DMS 273 (cell line): ENCODE measurements at regions not wholly inside any gene's neighbourhood (a gene's known extent, or its start where the extent isn't known, plus 50 kb on each side); places are given as distances from the start of the nearest gene placed in this dataset.

Experiments used
- DNase-seq: peaks from one replicate; lab custom pipeline; 2025; ENCODE audit not compliant: unreplicated experiment; lab: John Stamatoyannopoulos, UW

DNA sequence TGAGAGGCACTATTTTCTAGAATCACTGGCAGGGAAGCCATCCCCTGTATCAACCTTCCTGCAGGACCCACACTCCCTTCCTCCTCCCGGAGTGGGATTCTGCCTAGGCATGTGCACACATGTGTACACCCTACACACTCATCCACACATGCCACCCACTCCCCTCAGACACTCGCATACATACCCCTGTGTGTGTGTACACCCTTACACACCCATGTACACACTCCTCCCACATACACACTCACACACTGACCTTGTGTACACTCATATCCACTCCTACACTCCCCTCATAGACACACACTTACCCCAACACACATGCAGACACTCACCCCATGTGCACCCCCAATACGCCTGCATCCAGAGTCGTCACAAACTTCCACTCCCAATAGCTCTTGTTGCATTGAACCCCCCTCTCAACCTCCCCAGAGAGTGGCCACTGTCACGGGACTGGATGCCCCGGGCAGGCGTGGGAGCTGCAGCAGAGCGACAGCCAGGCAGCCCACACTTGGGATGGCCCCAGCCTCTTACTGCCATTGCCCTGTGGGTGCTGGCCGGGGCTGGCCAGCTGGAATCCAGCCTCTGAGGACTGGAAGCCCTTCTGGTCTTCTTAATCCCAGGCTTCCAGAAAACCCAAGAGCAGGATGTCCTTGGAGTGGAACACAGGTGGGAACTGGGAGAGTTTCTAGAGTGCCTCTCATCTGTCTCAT lies 251.0 kb downstream of the LOXHD1 start:
- no peak for DNase-seq

DNA sequence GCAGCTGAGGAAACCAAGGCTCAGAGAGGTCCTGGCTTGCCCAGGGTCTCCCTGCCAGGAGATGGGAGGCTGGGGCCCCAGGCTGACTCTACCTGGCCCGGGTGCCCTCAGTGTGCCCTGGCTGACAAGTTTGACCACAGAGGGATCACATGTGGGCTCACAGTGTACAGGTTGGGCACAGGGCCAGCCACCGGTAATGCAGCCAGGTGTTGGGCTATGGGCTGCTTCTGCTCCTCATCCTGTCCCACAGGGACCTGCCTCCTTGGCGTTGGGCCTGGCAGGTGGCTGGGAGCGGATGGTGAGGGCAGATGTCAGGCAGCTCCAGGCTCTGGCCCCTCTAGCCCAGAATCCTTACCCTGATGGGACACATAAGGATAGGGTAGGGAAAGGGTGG lies 250.5 kb downstream of the LOXHD1 start:
- DNase-seq = peak; percentile 64

DNA sequence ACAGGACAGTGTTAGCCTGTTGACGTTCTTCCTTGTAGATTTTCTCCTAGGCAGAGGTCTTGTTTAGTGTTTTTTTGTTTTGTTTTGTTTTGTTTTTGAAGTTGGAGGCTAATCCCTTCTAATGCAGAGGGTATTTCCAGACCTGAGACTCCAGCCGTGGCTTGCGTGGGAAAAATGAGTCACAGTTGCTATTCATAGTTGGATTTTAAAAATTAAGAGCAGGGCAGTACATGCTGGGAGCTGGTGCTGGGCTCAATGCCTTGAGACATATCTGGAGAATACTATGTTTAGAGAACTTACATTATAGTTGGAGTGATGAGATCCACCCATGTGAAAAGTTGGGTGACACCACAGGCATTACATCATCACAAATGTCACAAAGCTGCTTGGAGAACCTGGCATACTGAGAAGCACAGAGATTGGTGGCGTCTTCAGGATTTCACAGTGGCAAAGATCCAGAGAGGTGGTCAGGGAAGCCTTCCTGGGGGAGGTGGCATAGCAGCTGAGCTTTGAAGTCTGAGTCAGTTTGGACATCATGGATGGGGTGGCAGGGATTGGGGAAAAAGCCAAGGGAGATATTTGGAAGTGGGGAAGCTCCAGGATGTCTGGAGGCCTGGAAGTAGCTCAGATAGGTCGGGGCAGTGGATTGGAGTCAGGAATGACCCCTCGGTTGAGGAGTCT lies 249.4 kb downstream of the LOXHD1 start:
- DNase-seq = no peak

DNA sequence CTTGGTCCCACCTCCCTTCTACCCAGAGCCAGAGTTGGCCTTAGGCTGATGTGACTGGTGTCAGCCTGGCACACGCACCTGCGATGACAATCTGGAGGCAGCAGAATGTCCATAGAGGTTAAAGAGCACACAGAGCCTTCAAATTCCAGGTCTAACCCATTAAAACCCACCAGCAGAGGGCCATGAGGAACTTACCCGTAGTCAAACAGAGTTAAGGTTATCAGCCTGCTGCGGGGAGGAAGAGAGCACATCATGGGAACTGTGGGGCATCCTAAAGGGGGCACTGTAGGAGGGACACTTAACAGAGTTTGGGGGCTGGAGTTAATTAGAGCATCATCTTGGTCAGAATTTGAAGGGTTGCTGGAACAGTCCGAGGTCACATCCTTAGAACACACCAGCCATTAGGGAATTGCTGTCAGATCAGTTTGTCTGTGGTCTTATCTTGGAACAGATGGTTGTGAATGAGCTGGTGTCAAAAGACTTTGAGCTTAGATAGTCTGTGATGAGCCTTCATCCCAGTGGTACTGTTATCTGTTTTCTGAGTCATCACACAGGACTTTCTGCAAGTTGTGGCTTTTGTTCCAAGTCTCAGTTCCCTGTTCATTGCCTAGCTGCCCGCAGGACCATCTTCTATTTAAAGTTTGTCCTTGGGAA lies 248.6 kb downstream of the LOXHD1 start:
- DNase-seq = peak; percentile 47

DNA sequence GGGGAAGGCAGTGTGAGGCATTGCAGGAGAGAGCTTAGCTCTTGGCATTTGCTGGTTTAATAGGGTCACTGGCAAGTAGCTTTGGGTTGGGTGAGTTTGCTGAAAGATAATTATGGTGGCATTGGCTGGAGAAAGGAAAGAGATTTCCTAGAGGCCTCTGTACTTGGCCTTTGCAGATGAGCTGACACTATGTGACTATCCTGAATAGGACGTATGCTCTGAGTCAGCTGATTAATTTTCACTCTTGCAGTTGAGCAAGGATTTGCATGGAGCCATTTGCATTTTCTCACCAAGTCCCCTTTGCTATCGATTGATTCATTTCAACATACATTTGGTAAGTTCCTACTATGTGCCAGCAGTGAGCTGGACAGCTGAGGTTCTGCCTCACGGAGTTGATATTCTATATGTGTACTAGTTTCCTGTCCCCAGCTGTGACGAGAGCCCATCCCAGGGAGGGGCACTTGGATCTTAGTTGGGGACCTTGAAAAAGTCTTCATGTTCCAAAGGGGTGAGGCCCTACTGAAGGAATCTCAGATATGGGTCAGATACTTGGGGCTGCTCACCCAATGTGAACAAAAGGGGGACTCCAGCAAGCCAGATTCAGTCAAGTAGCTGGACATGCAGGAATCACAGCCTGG lies 245.7 kb downstream of the LOXHD1 start:
- DNase-seq = peak; percentile 25

DNA sequence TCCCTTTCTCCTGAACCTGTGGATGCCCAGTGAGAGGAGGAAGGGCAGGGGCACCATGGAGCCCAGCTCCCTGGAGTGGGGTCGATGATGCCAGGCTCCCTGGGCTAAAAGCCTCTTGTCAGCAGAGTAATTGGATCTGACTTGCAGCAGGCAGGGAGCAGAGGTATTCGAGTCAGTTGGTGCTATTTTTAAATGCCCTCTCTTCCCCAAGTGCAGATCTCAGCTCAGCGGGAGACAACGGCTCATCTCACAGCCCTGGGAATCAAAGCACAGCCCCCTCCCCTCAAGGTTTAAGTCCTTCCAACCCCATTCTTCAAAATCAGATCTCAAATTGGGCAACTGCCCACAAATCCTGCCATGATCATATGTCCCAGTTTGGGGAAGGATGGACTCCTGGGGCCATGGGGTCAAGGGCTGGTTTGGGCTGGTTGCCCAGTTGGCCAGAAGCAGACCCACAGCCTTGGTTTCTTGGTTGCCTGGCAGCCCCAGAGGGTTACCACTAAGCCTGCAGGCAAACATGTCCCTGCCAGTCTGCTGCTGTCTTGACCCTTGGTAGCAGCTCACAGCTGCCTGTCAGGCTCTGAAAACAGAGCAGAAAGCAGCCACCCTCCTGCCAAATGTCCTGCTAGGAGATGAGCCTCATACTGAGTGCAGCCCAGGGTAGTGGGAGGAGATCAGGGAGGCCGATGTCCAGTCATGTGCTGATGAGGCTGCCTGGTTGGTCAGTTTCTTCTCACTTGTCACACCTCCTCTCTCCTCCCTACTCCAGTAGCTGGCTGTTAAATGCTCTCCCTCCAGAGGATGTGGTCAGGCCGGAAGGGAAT lies 244.9 kb downstream of the LOXHD1 start:
- peak; percentile 80 for DNase-seq

DNA sequence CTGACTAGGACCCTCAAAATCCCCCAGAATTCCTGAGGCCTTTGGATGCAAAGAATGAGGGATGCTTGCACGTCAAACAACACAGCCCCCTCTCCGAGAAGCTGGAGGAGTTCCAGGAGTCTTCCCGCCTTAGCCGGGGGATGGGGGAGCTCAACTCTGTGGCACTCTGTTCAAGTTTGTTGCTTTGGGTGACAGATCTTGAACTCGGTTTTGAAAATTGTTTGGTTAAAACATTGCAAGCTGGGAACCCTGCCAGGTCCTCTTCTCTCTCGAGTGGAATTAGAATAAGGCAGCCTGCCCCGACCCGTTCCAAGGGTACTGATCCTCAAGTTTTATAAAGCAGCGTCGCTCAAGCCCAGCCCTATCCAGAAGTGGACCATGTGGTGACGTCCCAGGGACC lies 244.1 kb downstream of the LOXHD1 start:
- DNase-seq = peak; percentile 65

DNA sequence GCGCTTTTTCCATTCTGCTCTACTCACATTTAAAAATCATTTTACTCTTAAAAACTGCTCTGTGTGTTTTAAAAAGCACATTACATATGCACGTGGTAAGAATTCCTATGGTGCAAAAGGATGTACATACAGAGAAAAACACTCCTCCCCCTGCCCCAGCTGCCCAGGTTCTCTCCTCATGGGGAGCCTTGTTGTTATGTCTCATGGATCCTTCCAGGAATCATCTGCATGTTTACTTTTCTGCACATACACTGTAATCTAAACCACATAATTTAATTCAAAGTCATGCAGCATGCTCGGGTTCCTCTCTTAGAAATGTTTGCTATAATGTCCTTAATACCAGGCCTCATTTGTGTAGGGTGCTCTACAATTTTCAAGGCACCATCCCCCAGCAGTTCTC lies 243.3 kb downstream of the LOXHD1 start:
- peak; percentile 32 for DNase-seq

DNA sequence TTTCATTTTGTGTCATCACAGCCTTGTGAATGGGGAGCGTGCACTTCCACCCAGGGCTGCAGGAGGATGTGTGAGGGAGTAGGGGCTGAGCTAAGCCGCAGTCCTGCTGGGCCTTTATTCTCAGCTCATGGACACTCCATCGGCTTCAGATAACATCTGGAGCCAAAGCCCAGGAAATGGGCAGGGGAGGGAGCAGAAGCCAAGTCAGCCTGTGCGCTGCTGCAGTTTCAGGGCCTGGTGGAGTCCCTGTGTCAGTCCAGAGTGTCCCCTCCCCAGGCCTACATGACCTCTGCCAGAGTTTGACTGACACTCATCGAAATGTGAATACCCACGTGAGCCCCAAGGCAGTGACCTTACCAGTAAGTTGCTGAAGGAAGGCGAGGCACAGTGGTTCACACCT lies 242.2 kb downstream of the LOXHD1 start:
- no peak for DNase-seq

DNA sequence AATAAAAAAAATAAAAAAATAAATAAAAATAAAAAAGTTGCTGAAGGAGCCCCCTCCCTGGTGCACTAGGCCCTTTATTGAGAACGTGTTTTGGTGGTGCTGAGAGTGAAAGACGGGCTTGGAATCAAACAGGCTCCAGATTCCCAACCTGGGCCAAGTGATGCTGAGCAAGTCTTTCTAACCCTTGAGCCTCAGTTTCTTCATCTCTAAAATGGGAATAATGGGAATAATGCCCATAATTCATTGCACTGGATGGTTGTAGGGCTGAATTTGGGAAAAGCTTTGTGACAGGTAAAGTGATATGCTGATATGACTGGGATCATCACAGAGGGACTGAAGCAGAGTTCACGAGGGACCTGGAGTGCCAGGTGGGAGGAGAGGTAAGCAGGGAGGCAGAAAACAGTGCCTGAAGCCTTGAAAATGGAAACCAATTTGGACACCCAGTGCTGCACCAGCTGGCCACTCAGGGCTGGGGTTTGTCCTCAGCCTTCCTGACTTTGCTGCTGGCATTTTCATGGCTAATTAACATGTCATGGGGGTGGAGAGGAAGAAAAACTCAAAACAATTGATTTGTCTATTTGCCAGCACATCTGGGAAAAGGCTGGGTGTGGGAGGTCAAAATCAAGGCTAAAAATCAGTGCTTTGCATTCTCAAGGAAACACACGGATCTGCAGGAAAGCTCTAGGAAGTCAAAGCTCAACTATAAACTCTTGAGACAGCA lies 241.3 kb downstream of the LOXHD1 start:
- peak; percentile 42 for DNase-seq

DNA sequence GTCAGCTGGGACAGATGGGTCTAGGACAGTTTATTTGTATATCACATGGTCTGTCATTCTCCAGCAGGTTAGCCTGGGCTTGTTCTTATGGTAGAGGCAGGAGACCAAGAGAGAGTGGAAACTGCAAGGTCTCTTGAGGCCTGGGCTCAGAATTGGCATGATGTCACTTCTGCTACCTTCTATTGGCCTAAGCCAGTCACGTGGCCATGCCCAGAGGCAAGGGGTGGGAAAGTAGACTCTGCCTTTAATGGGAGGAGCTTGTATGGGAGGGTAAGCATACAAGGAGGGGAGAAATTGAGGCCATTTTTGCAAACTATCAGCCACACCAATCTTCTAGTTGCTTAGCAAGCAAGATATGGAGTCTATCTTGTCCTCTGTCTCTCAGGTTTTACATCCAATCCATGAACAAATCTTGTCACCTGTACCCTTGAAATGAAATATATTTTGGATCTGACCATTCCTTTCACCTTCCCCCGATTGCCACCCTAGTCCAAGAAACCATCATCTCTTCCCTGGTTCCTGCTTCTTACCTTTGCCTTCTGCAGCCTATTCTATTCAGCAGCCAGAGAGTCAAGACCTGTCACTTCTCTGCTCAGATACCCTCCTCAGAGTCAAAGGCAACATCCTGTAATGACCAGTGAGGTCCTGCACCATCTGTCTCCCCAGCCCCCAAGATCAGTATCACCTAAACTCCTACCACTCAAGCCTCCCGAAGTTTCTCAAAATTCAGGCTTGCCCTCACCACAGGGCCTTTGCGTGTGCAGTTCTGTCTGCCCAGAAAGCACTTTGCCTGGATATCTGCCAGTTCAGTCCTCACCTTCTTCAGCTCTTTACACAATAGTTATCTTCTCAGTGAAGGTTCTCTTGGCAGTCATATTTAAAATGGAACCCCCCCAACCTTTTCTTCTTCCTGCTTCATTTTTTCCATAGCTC lies 240.0 kb downstream of the LOXHD1 start:
- peak; percentile 90 for DNase-seq

DNA sequence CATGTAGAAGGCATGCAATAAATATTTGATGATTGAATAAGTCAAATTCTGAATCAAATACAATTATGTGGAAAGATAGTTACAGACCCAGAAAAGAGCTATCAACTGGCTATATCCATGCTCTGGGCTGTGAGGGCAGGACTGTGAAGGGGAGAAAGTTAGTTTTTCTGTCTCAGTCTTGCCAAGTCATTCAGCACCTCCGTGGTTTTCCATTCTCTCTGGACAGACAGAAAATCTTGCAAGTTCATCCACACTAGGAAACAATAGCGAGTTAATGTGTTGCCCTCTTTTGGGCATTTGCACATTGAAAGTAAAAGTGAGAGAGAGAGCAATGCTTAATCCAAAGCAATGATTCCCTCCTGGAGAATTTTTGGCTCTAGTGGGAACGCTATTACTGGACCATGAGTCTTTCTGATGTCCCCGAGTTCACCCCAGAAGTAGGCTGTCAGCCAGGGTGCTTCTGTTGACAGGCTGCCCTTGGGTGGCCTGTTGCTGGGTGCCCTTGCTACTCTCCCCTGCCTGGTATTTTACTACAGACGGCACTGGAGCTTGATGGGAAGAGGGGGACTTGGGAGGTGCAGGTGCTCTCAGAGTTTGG lies 238.3 kb downstream of the LOXHD1 start:
- no peak for DNase-seq

DNA sequence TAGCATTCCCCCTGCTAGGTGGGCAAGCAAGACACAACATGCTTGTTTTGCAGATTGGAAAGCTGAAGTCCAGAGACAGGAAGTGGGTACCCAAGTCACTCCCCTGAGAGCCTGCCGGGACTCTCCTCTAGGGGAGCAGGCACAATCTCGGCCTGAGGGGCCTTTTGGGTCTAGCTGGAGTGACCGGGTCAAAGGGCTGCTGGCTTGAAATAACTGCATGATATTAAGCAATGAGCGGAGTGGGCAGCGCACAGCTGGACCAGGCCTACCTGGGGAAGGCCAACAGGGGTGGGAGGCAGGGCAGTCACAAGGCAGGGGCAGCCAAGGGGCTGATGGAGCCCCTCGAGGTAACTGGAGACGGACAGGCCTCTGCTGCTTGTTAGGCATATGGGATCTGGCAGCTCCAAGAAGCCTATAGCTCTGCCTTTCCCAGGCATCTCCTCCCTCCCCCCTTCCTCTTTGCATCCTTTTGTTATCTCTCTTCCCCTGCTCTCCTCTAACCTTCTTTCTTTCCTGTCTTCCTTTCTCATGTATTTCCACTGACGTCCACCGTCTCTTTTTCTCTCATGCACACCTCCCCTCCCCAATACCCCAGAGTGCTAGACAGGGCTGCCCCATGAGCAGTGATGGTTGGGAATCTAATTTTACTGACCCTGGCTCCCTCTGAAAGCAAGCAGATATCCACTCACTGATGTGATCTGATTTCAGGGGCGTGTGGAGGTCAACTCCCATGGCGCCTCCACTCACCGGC lies 237.5 kb downstream of the LOXHD1 start:
- no peak for DNase-seq

DNA sequence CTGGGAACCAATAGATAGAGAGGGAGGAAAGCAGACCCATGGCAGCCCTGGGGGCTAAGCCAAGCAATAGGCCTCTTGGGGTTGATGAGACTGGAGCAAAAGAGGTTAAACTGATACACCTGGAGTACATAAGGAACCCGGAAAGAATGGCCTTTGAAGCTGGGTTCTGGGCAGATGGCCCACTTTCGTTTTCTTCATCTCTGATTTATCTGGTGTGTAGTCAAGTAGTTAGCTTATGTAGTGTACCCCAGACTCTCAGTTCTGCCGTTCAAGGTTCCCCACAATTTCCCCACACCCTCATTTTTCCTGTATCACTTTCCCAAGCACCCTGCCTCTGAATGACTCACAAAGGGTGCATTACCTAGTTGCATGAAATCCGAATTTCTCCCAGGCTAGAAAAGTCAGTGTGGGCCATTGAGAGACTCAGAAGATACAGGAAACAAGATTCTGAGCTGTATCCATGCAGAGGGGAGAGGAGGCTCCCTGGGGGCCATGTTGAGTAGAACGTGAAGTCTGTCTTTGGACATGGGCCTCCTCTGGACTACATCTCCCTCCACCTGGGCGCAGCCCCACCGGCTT lies 235.0 kb downstream of the LOXHD1 start:
- DNase-seq = no peak

DNA sequence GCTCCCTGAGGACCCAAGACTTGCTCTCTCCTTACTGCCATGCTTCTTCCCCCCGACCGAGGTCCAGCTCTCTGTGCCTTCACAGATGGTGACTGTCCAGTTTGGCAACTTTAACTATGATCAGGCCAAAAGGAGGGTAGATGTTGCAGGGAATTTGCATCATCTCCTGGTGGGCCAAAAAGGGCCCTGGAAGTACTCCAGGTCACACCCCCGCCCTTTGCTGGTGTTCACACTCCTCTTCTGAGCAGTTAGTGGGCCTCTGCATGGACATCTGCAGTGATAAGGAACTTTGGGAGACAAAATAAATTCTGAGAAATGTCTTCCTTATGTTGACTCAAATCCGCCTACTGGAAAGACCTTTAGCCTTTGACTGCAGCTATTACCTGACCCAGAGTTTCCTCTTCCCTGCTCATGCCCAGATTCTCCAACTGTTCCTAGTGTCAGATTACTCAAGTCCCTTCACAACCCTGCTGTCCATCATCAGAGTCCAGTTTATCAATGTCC lies 234.4 kb downstream of the LOXHD1 start:
- DNase-seq = no peak

DNA sequence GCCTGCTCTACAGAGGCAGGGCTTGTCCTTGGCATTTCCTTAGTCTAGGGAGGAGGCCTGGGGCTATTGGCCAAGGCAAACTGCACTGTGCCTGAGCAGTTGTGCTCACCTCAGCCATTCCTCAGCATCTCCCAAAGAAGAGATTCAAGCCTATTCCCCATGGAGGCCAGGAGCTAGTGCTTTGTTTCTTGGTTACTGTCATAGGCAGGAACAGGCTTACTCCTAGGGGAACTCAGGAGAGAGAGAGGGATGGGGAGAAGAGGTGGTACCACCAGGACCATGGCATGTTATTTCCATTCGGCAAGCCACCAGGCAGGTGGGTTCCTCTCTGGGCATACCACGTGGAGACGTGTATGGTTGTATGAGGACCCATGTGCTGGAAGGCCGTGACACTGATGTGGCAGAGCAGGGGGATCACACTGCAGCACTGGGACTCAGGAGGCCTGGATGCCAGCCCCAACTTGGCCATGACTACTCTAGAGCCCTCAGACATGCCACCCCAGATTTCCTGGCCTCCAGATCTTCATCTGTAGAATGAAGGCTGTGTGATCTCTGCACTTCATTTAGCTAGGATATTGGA lies 233.7 kb downstream of the LOXHD1 start:
- DNase-seq = no peak

DNA sequence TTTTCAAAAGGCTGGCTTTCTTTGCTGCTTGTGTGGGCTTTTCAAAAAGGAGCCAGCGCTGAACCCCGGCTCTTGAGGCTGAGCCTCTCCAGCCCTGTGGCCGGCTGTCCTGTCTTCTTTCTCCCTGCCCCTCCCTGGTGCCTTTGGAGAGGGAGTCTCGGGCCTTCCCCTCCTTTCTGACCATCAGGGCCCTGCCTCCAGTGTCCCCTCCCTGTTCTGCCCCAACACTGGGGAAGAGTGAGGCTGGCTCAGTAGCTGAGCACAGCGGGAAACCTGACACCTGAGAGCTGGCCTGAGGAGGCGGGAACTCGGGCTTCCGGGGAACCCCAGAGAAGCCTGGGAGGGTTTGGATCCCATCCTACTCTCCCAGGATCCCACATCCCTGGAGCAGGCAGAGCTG lies 232.1 kb downstream of the LOXHD1 start:
- peak; percentile 24 for DNase-seq
